Hepatocyte (in vitro differentiated cells): ENCODE measurements at regions not wholly inside any gene's neighbourhood (a gene's known extent, or its start where the extent isn't known, plus 50 kb on each side); places are given as distances from the start of the nearest gene placed in this dataset.

ENCODE experiments used
- EZH2 ChIP-seq: fragments of 200-600 bp; sonication (generic); IDR thresholded peaks from 2 replicates; pipeline ENCODE4 v1.6.1; 2016; ENCODE audit warnings: antibody characterized with exemption, mild to moderate bottlenecking, borderline replicate concordance
- TF ChIP-seq, protein P1 (sequence below): fragments of 200-600 bp; sonication (generic); IDR thresholded peaks from 2 replicates; pipeline ENCODE4 v1.5.1; 2016; ENCODE audit warnings: antibody characterized with exemption, mild to moderate bottlenecking; ENCODE audit not compliant: poor library complexity

DNA sequence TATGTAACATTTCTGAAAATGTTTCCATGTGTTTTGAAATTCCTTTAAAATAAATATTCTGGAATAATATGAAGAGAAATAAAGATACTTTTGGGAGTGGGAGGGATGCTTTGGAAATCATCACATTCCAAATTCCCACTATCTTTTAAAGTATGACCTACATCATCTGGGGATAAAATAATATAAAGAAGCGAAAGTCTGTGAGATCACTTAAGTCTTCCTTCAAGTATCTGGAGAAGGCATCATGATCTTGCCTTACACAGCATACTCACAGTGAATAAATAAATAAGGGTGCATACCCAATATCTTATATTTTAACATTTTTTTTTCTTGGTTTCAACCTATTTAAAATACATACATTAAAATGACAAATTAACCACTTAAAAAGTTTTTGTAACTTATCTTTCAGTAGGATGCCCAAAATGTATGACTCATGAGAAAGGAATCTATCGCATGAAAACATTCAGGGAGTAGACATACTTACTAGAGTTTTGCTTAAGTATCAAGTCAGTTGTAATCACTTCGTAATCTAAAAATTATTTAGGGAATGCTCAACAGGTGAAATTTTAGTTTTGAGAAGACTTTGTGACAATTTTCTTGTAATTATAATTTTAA, 248.3 kb upstream of the COL3A1 start:
- TF ChIP-seq, protein P1, sequence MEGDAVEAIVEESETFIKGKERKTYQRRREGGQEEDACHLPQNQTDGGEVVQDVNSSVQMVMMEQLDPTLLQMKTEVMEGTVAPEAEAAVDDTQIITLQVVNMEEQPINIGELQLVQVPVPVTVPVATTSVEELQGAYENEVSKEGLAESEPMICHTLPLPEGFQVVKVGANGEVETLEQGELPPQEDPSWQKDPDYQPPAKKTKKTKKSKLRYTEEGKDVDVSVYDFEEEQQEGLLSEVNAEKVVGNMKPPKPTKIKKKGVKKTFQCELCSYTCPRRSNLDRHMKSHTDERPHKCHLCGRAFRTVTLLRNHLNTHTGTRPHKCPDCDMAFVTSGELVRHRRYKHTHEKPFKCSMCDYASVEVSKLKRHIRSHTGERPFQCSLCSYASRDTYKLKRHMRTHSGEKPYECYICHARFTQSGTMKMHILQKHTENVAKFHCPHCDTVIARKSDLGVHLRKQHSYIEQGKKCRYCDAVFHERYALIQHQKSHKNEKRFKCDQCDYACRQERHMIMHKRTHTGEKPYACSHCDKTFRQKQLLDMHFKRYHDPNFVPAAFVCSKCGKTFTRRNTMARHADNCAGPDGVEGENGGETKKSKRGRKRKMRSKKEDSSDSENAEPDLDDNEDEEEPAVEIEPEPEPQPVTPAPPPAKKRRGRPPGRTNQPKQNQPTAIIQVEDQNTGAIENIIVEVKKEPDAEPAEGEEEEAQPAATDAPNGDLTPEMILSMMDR: no peak
- no peak for TF ChIP-seq EZH2
